ENCODE measurements at regions not wholly inside any gene's neighbourhood (a gene's known extent, or its start where the extent isn't known, plus 50 kb on each side); places are given as distances from the start of the nearest gene placed in this dataset.

DNA sequence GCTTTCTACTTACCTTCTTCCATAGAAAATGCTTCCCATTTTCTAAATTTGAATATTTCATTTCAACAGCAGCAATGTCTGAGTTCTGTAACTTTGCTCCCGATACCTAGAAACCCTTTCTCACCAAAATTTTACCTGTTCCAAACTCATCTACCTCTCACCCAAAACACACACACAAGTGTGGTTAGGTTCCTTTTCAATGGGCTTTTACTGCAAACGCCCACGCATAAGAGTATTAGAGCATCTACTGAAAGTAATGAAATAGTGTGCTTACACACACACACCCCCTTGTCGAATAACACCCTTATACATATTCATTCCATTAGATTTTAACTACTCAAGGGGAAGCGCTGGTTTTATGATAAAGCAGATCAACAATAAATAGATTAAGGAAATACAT is 610.3 kb upstream of the AADAT start (continued):
- no peak for TF ChIP-seq ARID4B (CRISPR knock-in tag; IDR thresholded peaks at IDR 0.05; ENCODE audit: borderline replicate concordance)
- no peak for TF ChIP-seq CBFB (CRISPR knock-in tag; IDR thresholded peaks at IDR 0.05; ENCODE audit: low read depth)
- TF ChIP-seq FOXJ3 (CRISPR knock-in tag; IDR thresholded peaks at IDR 0.05; ENCODE audit: borderline replicate concordance) = no peak

- Mint-ChIP-seq H3K27ac (no peak overlapping the region), H3K4me3 (no peak overlapping the region), H3K4me1 (no peaks in the 10 kb centered on the region), H3K27me3 (ENCODE audit: low read depth) (no peaks in the 10 kb centered on the region), H3K36me3 (no peaks in the 10 kb centered on the region), H3K9me3 (peaks cover 16% of the 10 kb centered on the region)
- ChIA-PET CTCF (no interaction called here), POLR2A (no interaction called here)
- DNase-seq (ENCODE audit: low spot score) (no peak), ATAC-seq (no peak)
- no peak for TF ChIP-seq ZNF263 (CRISPR knock-in tag; IDR thresholded peaks at IDR 0.05; ENCODE audit: low read depth)
- TF ChIP-seq FOXJ3 (CRISPR knock-in tag; IDR thresholded peaks at IDR 0.05; ENCODE audit: borderline replicate concordance) = no peak
- no peak for TF ChIP-seq NR1H2 (CRISPR knock-in tag; IDR thresholded peaks at IDR 0.05)
- TF ChIP-seq ZNF281 (CRISPR knock-in tag; IDR thresholded peaks at IDR 0.05) = no peak
- TF ChIP-seq GABPB1 (CRISPR knock-in tag; IDR thresholded peaks at IDR 0.05) = no peak
Observed at GRCh38 chr4:170698334-170698733, 608.6 kb upstream of the AADAT start.

DNA sequence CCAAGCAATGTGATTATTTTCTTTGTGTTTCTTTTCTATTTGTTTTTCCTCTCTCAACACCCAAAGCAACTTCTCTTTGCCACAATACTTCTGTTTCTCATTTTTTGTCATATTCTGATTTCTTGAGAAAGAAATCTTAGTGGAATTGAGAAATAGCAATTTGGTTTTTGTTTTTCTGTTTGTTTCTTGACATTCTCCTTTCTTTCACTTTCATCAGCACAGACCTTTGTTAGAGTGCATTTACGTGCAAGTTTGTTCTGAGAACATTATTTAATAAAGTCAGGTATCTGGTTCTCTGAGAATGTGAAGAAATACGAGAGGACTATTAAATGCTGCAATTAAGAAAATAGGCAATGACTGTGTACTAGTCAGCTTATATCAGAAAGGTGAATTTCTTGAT is 608.1 kb upstream of the AADAT start:
- Mint-ChIP-seq H3K36me3 (no peaks in the 10 kb centered on the region), H3K27ac (peak overlapping the region; percentile 4; the same call in 1 of the 2 replicates), H3K27me3 (ENCODE audit: low read depth) (no peaks in the 10 kb centered on the region), H3K9me3 (peaks cover 21% of the 10 kb centered on the region), H3K4me3 (no peak overlapping the region), H3K4me1 (no peaks in the 10 kb centered on the region)
- POLR2A ChIA-PET = no interaction called here
- CTCF ChIA-PET = no interaction called here
- TF ChIP-seq SOX15 (CRISPR knock-in tag; IDR thresholded peaks at IDR 0.05) (no peak), IRF2 (CRISPR knock-in tag; IDR thresholded peaks at IDR 0.05; ENCODE audit: borderline replicate concordance, low read depth) (no peak), ZNF671 (CRISPR knock-in tag; IDR thresholded peaks at IDR 0.05) (no peak), ZNF396 (CRISPR knock-in tag; IDR thresholded peaks at IDR 0.05; ENCODE audit: borderline replicate concordance) (no peak), GABPB1 (CRISPR knock-in tag; IDR thresholded peaks at IDR 0.05) (no peak), JUN (CRISPR knock-in tag; IDR thresholded peaks at IDR 0.05) (no peak), ZBTB21 (CRISPR knock-in tag; IDR thresholded peaks at IDR 0.05; ENCODE audit: borderline replicate concordance) (no peak), IRF1 (CRISPR knock-in tag; IDR thresholded peaks at IDR 0.05) (no peak)
- TF ChIP-seq, protein P1, sequence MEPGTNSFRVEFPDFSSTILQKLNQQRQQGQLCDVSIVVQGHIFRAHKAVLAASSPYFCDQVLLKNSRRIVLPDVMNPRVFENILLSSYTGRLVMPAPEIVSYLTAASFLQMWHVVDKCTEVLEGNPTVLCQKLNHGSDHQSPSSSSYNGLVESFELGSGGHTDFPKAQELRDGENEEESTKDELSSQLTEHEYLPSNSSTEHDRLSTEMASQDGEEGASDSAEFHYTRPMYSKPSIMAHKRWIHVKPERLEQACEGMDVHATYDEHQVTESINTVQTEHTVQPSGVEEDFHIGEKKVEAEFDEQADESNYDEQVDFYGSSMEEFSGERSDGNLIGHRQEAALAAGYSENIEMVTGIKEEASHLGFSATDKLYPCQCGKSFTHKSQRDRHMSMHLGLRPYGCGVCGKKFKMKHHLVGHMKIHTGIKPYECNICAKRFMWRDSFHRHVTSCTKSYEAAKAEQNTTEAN (CRISPR knock-in tag; IDR thresholded peaks at IDR 0.05) = no peak
- TF ChIP-seq, protein P2, sequence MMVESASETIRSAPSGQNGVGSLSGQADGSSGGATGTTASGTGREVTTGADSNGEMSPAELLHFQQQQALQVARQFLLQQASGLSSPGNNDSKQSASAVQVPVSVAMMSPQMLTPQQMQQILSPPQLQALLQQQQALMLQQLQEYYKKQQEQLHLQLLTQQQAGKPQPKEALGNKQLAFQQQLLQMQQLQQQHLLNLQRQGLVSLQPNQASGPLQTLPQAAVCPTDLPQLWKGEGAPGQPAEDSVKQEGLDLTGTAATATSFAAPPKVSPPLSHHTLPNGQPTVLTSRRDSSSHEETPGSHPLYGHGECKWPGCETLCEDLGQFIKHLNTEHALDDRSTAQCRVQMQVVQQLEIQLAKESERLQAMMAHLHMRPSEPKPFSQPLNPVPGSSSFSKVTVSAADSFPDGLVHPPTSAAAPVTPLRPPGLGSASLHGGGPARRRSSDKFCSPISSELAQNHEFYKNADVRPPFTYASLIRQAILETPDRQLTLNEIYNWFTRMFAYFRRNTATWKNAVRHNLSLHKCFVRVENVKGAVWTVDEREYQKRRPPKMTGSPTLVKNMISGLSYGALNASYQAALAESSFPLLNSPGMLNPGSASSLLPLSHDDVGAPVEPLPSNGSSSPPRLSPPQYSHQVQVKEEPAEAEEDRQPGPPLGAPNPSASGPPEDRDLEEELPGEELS (CRISPR knock-in tag; IDR thresholded peaks at IDR 0.05) = no peak
- DNase-seq (ENCODE audit: low spot score) (no peak), ATAC-seq (no peak)
